HG03571 (cell line): ENCODE measurements at regions not wholly inside any gene's neighbourhood (a gene's known extent, or its start where the extent isn't known, plus 50 kb on each side); places are given as distances from the start of the nearest gene placed in this dataset.
"Not testable (repeated sequence)": the region's sequence is repeated elsewhere in the genome, so short reads cannot be mapped to it uniquely, and the experiment has no call there.

Experiments used
- ATAC-seq: cut with Tn5 transposase; IDR thresholded peaks from one replicate; pipeline ENCODE4 v1.9.1; 2021; ENCODE audit not compliant: unreplicated experiment

DNA sequence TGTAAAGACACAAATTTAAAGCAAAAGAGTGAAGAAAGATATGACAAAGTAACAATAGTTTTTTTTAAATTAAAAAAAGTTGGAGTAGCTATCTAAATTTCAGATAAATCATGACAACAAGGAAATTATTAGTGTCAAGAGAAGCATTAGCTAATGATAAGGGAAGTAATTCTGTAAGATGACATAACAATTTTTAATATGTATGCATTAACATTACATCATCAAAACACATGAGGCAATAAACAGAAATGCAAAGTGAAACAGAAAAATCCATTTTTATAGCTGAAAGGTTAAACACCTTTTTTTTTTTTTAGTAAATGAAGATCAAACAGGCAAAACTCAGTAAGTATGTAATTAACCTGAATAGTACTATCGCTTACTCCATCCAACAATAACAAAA lies 804.9 kb upstream of the PRR20A start:
- ATAC-seq: no peak

- ATAC-seq: no peak
Measured at GRCh38 chr13:56338421-56338820, 802.3 kb upstream of the PRR20A start.

DNA sequence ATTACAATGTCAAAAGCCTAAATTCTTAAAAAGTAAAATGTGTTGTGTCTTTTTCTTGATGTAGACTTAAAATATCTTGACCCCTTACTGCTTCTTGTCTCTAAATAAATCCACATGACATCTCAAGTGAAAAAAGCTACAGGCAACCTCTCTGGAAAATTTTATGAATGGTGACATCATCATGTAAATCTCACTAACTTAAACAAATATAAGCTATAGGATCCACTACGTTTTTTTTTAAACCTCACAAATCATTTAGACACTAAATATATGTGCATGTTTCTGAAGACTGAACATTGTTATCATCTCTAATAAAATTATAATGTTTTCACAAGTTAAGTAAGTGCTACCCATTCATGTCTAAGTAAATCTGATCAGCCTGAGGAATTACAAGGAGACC lies 793.7 kb upstream of the PRR20A start:
- ATAC-seq: no peak

DNA sequence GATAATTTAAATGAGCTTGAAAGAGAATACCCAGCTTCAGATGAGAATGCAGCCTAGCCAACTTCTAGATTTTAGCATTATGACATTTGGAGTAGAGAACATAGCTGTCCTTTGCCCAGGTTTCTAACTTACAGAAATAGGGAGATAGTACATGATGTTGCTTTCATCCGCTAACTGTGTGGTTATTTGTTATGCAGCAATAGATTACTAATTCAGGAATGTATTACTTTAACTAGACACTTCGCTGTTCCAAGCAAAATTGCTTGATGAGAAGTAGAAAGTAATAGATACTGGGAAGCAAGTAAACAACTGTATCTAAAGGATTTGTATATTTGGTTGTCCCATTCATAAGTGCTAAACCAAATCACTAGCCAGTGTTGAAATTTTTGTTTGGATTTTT lies 790.9 kb upstream of the PRR20A start:
- no peak for ATAC-seq

- ATAC-seq: no peak
Measured at GRCh38 chr13:56351041-56351440, 789.7 kb upstream of the PRR20A start.

GRCh38 chr13:56352361-56352760 lies 788.4 kb upstream of the PRR20A start:
- no peak for ATAC-seq

- no peak for ATAC-seq
Measured at GRCh38 chr13:56352901-56353300, 787.8 kb upstream of the PRR20A start.

- ATAC-seq: no peak
Measured at GRCh38 chr13:56356690-56357089, 784.0 kb upstream of the PRR20A start.

GRCh38 chr13:56378566-56378965 lies 762.2 kb upstream of the PRR20A start:
- no peak for ATAC-seq

- ATAC-seq: no peak
Measured at GRCh38 chr13:56393549-56393948, 747.2 kb upstream of the PRR20A start.

GRCh38 chr13:56396318-56396717 lies 744.4 kb upstream of the PRR20A start:
- no peak for ATAC-seq

GRCh38 chr13:56400774-56401173 lies 739.9 kb upstream of the PRR20A start:
- ATAC-seq: no peak

GRCh38 chr13:56412856-56413255 lies 727.9 kb upstream of the PRR20A start:
- no peak for ATAC-seq

DNA sequence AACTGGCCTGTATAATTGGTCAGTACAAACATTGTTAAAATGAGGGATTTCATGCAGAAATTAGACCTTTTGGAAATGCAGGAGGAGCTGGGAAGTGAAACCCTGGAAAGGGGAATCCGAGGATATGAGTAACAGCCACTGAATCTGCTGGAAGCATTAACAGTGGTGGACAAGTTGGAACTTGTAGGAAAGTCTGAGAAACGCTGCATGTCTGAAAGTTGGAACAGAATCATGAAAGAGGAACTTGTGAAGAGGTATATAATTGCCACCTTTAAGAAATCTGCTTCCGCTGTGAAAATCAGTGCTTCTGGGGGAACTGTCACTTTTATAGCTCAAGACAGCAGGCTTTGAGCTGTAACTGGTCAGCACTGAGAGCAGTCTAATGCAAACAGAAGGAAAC lies 716.5 kb upstream of the PRR20A start:
- no peak for ATAC-seq

- no peak for ATAC-seq
Measured at GRCh38 chr13:56457535-56458190, 683.1 kb upstream of the PRR20A start.

DNA sequence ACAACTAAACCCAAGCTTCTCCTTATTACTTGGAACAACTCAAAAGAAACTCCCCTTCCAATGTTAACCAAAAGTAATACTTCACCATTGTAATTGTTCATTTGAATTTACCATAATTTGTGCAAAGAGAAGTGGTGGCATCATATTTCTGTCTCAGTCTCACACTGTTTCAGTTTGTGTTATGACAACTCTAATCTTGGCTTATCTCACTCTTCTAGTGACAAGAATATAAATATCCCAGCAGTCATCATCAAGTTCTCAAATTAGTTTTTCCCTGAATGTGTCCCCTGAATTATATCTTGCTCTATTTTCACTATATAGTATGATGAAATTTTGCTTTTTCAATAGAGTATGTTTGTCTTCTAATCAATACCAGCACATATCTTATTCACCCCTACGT lies 681.4 kb upstream of the PRR20A start:
- ATAC-seq: no peak

DNA sequence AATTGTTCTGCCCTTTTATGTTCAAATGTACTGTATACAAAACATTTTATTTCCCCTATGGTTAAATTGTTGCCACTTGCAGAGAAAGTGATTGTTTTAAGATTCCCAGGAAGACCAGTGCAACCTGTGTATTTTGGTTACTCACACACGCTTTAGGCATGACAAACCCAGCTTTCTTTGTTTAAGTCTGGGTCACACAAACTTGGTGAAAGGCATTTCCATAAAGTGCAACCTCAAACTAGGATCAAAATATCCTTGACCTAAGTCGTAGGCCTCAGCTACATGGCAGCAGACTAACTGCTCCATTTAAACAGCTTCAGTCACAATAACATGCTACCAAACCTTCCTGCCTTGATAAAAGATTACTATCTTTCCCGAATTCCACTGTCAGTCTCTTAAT lies 639.0 kb upstream of the PRR20A start:
- ATAC-seq: no peak

GRCh38 chr13:56510836-56511235 lies 629.9 kb upstream of the PRR20A start:
- ATAC-seq: no peak

DNA sequence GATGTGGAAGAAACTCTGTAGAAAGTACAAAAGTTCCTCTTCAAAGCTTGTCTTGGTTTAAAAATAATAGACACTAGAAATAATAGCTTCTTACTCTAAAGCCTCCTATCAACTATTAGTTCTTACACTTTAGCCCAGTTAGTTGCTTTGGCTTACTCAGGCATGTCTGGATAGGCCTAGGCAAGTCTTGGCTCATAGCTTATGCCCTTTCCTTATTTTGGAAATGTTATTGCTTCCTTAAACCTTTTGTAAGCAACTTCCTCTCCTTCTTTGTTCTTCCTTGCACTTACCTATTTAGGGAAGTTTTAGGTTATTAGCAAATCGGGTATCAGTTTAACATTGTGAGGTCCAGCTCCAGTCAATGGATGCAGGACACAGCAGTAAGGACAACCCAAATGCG lies 628.4 kb upstream of the PRR20A start:
- ATAC-seq: not testable (repeated sequence)

- ATAC-seq: no peak
Measured at GRCh38 chr13:56515441-56515840, 625.3 kb upstream of the PRR20A start.

DNA sequence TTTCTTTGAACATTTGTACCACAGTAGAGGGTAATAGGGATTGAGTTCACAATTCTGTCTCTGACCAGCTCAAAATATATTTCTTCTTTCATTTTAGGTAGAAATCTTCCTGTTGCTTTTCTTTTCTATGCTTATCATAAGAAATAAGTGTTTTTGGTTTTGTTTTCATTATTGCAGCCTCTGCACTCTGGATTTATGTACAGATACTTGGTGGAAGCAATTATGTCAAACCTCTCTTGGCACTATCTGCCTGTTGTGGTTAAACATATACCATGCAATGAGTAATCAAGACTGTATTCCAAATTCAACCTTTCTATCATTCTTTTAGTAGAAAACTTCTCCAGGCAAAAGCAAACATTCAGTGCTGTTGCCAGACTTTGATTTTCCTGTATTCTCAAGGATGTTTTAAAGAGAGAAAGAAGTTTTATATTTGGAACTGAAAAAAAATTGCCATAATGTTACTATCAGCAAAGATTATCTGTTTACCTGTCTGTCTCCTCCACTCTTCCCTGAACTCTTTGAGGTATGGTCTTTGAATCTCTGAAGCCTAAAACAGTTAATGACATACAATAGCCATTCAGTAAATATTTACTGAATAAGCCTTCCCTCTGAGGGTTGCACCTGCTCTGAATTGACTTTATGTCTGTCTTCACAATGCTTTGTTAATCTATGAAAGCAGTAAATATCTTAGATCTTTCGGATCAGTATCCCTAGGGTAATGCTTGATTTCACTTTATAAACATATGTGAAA lies 612.5 kb upstream of the PRR20A start:
- no peak for ATAC-seq

GRCh38 chr13:56530096-56530495 lies 610.6 kb upstream of the PRR20A start:
- ATAC-seq: no peak

DNA sequence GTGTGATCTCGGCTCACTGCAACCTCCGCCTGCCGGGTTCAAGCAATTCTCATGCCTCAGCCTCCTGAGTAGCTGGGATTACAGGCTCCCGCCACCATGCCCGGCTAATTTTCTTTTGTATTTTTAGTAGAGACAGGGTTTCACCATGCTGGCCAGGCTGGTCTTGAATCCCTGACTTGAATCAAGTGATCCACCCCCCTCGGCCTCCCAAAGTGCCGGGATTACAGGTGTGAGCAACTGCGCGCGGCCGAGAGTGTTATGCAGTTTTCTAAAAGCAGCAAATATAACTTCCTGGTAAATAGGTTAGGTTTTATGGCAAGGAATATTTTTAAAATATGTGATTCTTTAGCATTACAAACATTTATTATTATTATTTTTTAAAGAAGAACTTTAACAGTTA lies 592.8 kb upstream of the PRR20A start:
- not testable (repeated sequence) for ATAC-seq
